CD14-positive monocyte (primary cell): ENCODE measurements at regions not wholly inside any gene's neighbourhood (a gene's known extent, or its start where the extent isn't known, plus 50 kb on each side); places are given as distances from the start of the nearest gene placed in this dataset.
A peak's percentile ranks its signal among the peaks of the same experiment; 100 is the strongest.

Experiments used
- DNase-seq, 3 donors: peaks; one replicate each; pipeline ENCODE4 v3.0.0-alpha.2; 2011 to 2022
- H2AFZ ChIP-seq: 2 replicates; pipeline ENCODE4 v1.6.0; 2012; ENCODE audit warnings: mild to moderate bottlenecking, low read depth, low read length, inconsistent platforms; ENCODE audit not compliant: insufficient read depth, poor library complexity, severe bottlenecking
- H3K27ac ChIP-seq, 2 donors: 1 replicate in 1 of 2; 2 replicates in 1 of 2; pipeline ENCODE4 v1.5.1; 2012 to 2013; ENCODE audit warnings: low read length in 2 of 2, control low read depth in 1 of 2, inconsistent platforms in 1 of 2, low read depth in 1 of 2, mild to moderate bottlenecking in 1 of 2
- H3K27me3 ChIP-seq, 2 donors: one replicate each; pipeline versions ENCODE4 v1.6.0 to v1.6.1; 2011 to 2013; ENCODE audit warnings: low read length in 2 of 2; ENCODE audit not compliant: control insufficient read depth in 2 of 2, insufficient read depth in 2 of 2
- H3K36me3 ChIP-seq, 2 donors: replicated peaks in 1 of 2; 1 replicate in 1 of 2; 2 replicates in 1 of 2; pipeline versions ENCODE4 v1.5.1 to v1.6.1; 2012 to 2013; ENCODE audit warnings: low read length in 2 of 2, control low read depth in 1 of 2, inconsistent platforms in 1 of 2, mild to moderate bottlenecking in 1 of 2; ENCODE audit not compliant: insufficient read depth in 2 of 2, control insufficient read depth in 1 of 2
- H3K4me1 ChIP-seq, 2 donors: 1 replicate in 1 of 2; 2 replicates in 1 of 2; pipeline versions ENCODE4 v1.5.1 to v1.6.1; 2012 to 2013; ENCODE audit warnings: low read length in 2 of 2, control low read depth in 1 of 2, inconsistent platforms in 1 of 2, mild to moderate bottlenecking in 1 of 2, moderate library complexity in 1 of 2; ENCODE audit not compliant: insufficient read depth in 2 of 2, control insufficient read depth in 1 of 2
- H3K4me2 ChIP-seq: replicated peaks from 2 replicates; pipeline ENCODE3; 2012; ENCODE audit warnings: low read length, moderate library complexity, mild to moderate bottlenecking; ENCODE audit not compliant: poor library complexity, severe bottlenecking; ENCODE audit errors: extremely low read depth
- H3K4me3 ChIP-seq, 3 experiments: fragments of 200-600 bp in 1 of 3; sonication (generic) in 1 of 3; replicated peaks in 1 of 3; 1 replicate in 2 of 3; 2 replicates in 1 of 3; pipeline ENCODE4 v1.5.1; 2011 to 2013; ENCODE audit warnings: low read length in 3 of 3, mild to moderate bottlenecking in 3 of 3, control low read depth in 2 of 3, low read depth in 2 of 3, inconsistent platforms in 1 of 3, moderate library complexity in 1 of 3
- H3K79me2 ChIP-seq: 2 replicates; pipeline ENCODE4 v1.6.0; 2012; ENCODE audit warnings: mild to moderate bottlenecking, control low read depth, inconsistent platforms, low read length, moderate library complexity; ENCODE audit not compliant: insufficient read depth
- H3K9ac ChIP-seq: 2 replicates; pipeline ENCODE4 v1.6.0; 2017; ENCODE audit warnings: low read length, mild to moderate bottlenecking; ENCODE audit not compliant: insufficient read depth, poor library complexity, severe bottlenecking
- H3K9me3 ChIP-seq, 2 donors: replicated peaks in 1 of 2; 1 replicate in 1 of 2; 2 replicates in 1 of 2; pipeline versions ENCODE4 v1.5.1 to v1.6.1; 2012 to 2013; ENCODE audit warnings: low read length in 2 of 2, control low read depth in 1 of 2; ENCODE audit not compliant: control insufficient read depth in 1 of 2, insufficient read depth in 1 of 2
- H4K20me1 ChIP-seq: 2 replicates; pipeline ENCODE4 v1.6.0; 2012; ENCODE audit warnings: mild to moderate bottlenecking, low read length, control low read depth, moderate library complexity; ENCODE audit not compliant: insufficient read depth
- H3K27ac Mint-ChIP-seq, 7 donors: one replicate each; pipeline ENCODE4 v1.8.0; 2020; ENCODE audit warnings: mild to moderate bottlenecking in 7 of 7, mixed read lengths in 7 of 7, moderate library complexity in 6 of 7, inconsistent platforms in 2 of 7
- H3K27me3 Mint-ChIP-seq, 3 donors: one replicate each; pipeline ENCODE4 v1.8.0; 2021 to 2022; ENCODE audit warnings: low read depth in 3 of 3, mild to moderate bottlenecking in 3 of 3, mixed read lengths in 3 of 3, moderate library complexity in 3 of 3, inconsistent platforms in 1 of 3
- H3K36me3 Mint-ChIP-seq, 2 donors: one replicate each; pipeline ENCODE4 v1.8.0; 2020; ENCODE audit warnings: mixed read lengths in 2 of 2, inconsistent platforms in 1 of 2, mild to moderate bottlenecking in 1 of 2
- H3K4me1 Mint-ChIP-seq: one replicate; pipeline ENCODE4 v1.8.0; 2020; ENCODE audit warnings: mild to moderate bottlenecking, mixed read lengths
- H3K4me3 Mint-ChIP-seq, 2 donors: one replicate each; pipeline ENCODE4 v1.8.0; 2020; ENCODE audit warnings: mild to moderate bottlenecking in 2 of 2, mixed read lengths in 2 of 2, moderate library complexity in 1 of 2
- H3K9me3 Mint-ChIP-seq, 7 donors: one replicate each; pipeline ENCODE4 v1.8.0; 2020 to 2022; ENCODE audit warnings: mixed read lengths in 7 of 7, mild to moderate bottlenecking in 6 of 7, moderate library complexity in 6 of 7, inconsistent platforms in 2 of 7
- WGBS: methylation state at CpG from one replicate; pipeline ENCODE4 v1.1.5; 2013; ENCODE audit warnings: missing lambda C conversion rate; ENCODE audit not compliant: insufficient coverage; 5-methylcytosine and 5-hydroxymethylcytosine counted together
- intact Hi-C, 2 donors: fragments of 100-400 bp; cut with micrococcal nuclease; formaldehyde crosslinking; loops; one replicate each; pipeline versions ENCODE4 v1.15.0 to v1.15.1; 2023
- TF ChIP-seq, protein P1 (sequence below): fragments of 200-600 bp; IDR thresholded peaks from one replicate; pipeline ENCODE4 v1.8.0; 2022; ENCODE audit warnings: antibody characterized with exemption, mild to moderate bottlenecking

DNA sequence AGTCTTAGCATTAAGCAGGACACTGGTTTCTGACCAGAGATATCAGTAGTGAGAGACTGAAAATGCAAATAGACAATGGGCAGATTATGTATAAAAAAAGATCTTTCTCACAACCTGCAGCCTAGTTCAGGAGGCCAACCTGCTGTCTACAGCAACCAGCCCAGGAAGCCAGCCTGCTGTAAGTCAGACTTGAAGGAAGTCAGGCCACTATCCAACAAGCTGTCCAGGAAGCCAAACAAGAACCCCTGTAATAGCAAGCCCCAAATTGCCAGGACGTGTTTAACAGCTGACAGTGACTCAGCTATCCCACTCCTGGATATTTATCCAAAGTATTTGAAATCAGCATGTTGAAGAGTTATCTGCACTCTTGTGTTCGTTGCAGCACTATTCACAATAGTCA, 121.8 kb upstream of the SPIN1 start:
- H3K4me3 Mint-ChIP-seq, result peak overlapping the region in 1 of 2 donors; percentile 15
- H3K27ac ChIP-seq, result peak overlapping the region in 1 of 2 donors; percentile 0
- peak overlapping the region; percentile 47 for H2AFZ ChIP-seq
- intact Hi-C loops, result no loop called here
- H3K4me1 ChIP-seq, result peaks cover 6 to 7% of the 10 kb centered on the region in 2 donors
- no peak overlapping the region for H3K9ac ChIP-seq
- no CpG with 5 or more reads among the region's 2 CpGs for WGBS
- H3K36me3 Mint-ChIP-seq, result no peaks in the 10 kb centered on the region
- no peaks in the 10 kb centered on the region for H3K79me2 ChIP-seq
- H3K4me1 Mint-ChIP-seq, result peaks cover 15% of the 10 kb centered on the region
- no peak for DNase-seq
- H3K27me3 ChIP-seq, result no peaks in the 10 kb centered on the region
- no peak overlapping the region for H3K4me2 ChIP-seq
- H3K4me3 ChIP-seq, result no peak overlapping the region
- TF ChIP-seq, protein P1, sequence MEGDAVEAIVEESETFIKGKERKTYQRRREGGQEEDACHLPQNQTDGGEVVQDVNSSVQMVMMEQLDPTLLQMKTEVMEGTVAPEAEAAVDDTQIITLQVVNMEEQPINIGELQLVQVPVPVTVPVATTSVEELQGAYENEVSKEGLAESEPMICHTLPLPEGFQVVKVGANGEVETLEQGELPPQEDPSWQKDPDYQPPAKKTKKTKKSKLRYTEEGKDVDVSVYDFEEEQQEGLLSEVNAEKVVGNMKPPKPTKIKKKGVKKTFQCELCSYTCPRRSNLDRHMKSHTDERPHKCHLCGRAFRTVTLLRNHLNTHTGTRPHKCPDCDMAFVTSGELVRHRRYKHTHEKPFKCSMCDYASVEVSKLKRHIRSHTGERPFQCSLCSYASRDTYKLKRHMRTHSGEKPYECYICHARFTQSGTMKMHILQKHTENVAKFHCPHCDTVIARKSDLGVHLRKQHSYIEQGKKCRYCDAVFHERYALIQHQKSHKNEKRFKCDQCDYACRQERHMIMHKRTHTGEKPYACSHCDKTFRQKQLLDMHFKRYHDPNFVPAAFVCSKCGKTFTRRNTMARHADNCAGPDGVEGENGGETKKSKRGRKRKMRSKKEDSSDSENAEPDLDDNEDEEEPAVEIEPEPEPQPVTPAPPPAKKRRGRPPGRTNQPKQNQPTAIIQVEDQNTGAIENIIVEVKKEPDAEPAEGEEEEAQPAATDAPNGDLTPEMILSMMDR, result no peak
- no peaks in the 10 kb centered on the region for H3K36me3 ChIP-seq
- no peaks in the 10 kb centered on the region for H3K9me3 ChIP-seq
- H3K27ac Mint-ChIP-seq, result peak overlapping the region in 2 of 7 donors; percentile 2 to 60
- peaks cover 0 to 3% (median under 1%) of the 10 kb centered on the region in 3 donors for H3K27me3 Mint-ChIP-seq
- peaks cover 2 to 14% (median 5%) of the 10 kb centered on the region in 7 donors for H3K9me3 Mint-ChIP-seq
- no peaks in the 10 kb centered on the region for H4K20me1 ChIP-seq

DNA sequence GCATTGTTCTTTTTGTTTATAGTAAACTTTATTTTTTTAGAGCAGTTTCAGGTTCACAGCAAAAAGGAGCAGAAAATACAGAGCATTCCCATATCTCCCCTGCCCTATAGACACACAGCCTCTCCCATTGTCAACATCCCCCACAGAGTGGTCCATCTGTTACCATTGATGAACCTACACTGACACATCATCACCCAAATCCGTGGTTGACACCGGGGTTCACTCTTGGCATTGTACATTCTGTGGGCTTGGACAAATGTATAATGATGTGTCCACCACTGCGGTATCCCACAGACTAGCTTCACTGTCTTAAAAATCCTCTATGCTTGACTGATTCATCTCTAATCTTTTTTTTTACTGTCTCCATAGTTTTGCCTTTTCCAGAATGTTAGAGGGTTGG, 120.7 kb upstream of the SPATA31C2 start:
- no peaks in the 10 kb centered on the region for H3K79me2 ChIP-seq
- peak overlapping the region in 1 of 7 donors; percentile 42 for H3K27ac Mint-ChIP-seq
- no CpG with 5 or more reads among the region's 3 CpGs for WGBS
- H3K36me3 ChIP-seq, result no peaks in the 10 kb centered on the region
- no peak overlapping the region for H3K4me2 ChIP-seq
- no peak for DNase-seq
- no peaks in the 10 kb centered on the region for H3K27me3 ChIP-seq
- H3K4me3 Mint-ChIP-seq, result no peak overlapping the region
- H3K4me1 Mint-ChIP-seq, result peaks cover 16% of the 10 kb centered on the region
- H3K9me3 ChIP-seq, result peaks cover 0 to 3% of the 10 kb centered on the region in 2 donors
- intact Hi-C loops, result no loop called here
- no peaks in the 10 kb centered on the region for H4K20me1 ChIP-seq
- H3K27me3 Mint-ChIP-seq, result peaks cover 2 to 9% (median 2%) of the 10 kb centered on the region in 3 donors
- no peak overlapping the region for H2AFZ ChIP-seq
- H3K4me3 ChIP-seq, result no peak overlapping the region
- H3K9ac ChIP-seq, result no peak overlapping the region
- peaks cover 0 to 13% (median 5%) of the 10 kb centered on the region in 7 donors for H3K9me3 Mint-ChIP-seq
- TF ChIP-seq, protein P1, result no peak
- peaks cover 7 to 10% of the 10 kb centered on the region in 2 donors for H3K4me1 ChIP-seq
- no peak overlapping the region for H3K27ac ChIP-seq
- no peaks in the 10 kb centered on the region for H3K36me3 Mint-ChIP-seq
